ENCODE measurements at regions not wholly inside any gene's neighbourhood (a gene's known extent, or its start where the extent isn't known, plus 50 kb on each side); places are given as distances from the start of the nearest gene placed in this dataset.

DNA sequence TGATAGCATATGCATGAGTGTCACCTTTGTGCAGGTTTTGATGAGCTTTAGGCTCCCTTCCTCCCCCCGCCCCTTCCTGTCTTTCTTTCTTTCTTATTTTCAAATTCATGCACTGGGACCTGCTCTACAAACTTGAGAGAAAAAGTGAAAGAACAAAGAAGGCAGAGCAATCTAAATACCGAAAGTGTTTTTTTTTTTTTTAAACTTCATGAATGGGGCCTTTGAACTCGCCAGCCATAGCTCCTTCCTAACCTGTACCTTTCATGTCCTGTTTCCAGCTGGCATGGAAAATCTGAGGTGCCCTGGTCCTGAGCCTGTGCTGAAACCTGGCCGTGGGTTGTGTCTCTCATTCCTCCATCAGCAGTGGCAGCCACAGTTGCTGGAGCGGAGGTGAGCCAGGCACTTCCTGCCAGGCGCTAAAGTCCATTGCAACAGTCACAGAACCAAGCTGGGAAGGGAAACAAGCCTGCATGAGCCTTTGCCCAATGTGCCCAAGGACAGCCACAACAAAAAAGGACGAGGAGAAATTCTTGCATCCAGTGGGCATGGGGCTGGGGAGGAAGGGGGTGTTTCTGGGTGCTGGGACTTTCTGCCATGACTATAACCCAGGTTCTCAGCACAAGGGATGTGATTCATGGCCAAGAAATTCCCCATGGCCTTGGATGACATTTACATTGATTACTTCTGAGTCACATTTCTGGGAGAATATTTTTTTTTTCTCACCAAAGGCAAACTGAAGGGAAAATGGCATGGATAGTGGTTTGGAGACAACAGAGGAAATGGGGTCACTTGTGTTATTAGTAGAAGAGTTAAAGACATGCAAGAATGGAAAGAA, 102.7 kb downstream of the TMEM30B start:
- FAIRE-seq (peak; percentile 100), DNase-seq (ENCODE audit: low read depth) (peak; percentile 99)
- Mint-ChIP-seq H3K36me3 (ENCODE audit: low read depth, unreplicated experiment) (no peaks in the 10 kb centered on the region), H3K27me3 (ENCODE audit: low read depth, unreplicated experiment) (no peaks in the 10 kb centered on the region), H3K27ac (ENCODE audit: unreplicated experiment) (peak overlapping the region; percentile 98), H3K9me3 (ENCODE audit: unreplicated experiment) (peaks cover under 1% of the 10 kb centered on the region), H3K4me3 (ENCODE audit: unreplicated experiment) (peak overlapping the region; percentile 60), H3K4me1 (ENCODE audit: low read depth, unreplicated experiment) (peaks cover 34% of the 10 kb centered on the region)
- Histone ChIP-seq H3K9me3 (ENCODE audit: insufficient read depth, low read depth, low read length) (peaks cover under 1% of the 10 kb centered on the region), H3K4me2 (ENCODE audit: low read length) (peak overlapping the region; percentile 75), H3K36me3 (ENCODE audit: insufficient read depth, low read length) (no peaks in the 10 kb centered on the region), H3K79me2 (ENCODE audit: insufficient read depth, low read length) (no peaks in the 10 kb centered on the region), H3K4me1 (ENCODE audit: insufficient read depth, low read length) (peaks cover 36% of the 10 kb centered on the region), H2AFZ (ENCODE audit: low read depth, low read length) (peak overlapping the region; percentile 54), H3K4me3 (ENCODE audit: insufficient read depth, low read depth, low read length) (peak overlapping the region; percentile 25), H4K20me1 (ENCODE audit: insufficient read depth, low read length) (no peaks in the 10 kb centered on the region), H3K27ac (ENCODE audit: low read depth, low read length) (peak overlapping the region; percentile 100), H3K9ac (ENCODE audit: low read length) (peak overlapping the region; percentile 83), H3K27me3 (ENCODE audit: insufficient read depth, low read length) (no peaks in the 10 kb centered on the region)
- TF ChIP-seq EZH2 (IDR thresholded peaks at IDR 0.05; ENCODE audit: insufficient read depth, low read length): no peak
- TF ChIP-seq, protein P1, sequence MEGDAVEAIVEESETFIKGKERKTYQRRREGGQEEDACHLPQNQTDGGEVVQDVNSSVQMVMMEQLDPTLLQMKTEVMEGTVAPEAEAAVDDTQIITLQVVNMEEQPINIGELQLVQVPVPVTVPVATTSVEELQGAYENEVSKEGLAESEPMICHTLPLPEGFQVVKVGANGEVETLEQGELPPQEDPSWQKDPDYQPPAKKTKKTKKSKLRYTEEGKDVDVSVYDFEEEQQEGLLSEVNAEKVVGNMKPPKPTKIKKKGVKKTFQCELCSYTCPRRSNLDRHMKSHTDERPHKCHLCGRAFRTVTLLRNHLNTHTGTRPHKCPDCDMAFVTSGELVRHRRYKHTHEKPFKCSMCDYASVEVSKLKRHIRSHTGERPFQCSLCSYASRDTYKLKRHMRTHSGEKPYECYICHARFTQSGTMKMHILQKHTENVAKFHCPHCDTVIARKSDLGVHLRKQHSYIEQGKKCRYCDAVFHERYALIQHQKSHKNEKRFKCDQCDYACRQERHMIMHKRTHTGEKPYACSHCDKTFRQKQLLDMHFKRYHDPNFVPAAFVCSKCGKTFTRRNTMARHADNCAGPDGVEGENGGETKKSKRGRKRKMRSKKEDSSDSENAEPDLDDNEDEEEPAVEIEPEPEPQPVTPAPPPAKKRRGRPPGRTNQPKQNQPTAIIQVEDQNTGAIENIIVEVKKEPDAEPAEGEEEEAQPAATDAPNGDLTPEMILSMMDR (IDR thresholded peaks at IDR 0.05; ENCODE audit: insufficient read depth, low read depth, low read length): no peak

DNA sequence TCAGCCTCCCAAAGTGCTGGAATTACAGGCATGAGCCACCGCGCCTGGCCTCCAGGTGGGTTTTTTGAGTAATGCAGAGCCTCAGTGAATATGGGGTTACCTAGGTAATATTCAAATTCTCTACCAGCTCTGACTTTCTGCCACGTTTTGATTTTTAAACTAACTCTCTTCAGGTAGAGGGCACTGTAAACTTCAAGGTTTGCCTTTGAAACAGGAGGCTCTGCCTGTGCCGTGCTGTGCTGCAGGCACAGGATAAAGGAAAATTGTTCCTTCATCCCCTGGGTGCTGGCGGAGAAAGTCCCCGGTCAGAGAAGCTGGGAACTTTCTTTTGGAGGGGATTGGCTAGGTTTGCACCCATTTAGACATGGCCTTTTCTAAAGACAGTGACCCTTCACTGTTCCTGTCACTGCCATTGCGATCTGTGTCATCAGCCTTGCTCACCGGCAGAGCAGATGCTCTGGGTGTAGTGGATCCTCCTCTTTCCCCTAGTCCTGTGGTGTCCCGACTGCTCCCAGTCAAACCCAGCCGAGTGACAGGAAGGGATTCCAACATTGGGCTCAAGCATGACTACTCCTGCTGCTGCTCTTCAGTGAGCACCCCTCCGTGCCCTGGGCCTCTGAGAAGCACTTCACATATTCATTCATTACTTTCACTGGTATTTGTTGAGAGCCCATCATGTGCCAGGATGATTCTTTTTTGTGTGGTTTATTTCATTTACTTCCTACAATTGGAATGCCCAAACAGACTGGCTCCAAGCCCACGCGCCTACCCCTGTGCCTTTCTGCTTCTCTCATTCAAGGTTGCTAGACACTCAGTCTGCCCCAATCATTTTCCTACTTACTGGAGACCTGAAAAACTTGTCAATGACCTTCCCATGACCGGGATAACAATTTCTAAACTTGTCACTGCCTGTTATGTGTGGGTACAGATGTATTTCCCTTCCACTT, 103.6 kb downstream of the TMEM30B start:
- no peaks in the 10 kb centered on the region for H3K79me2 ChIP-seq (ENCODE audit: insufficient read depth, low read length)
- Mint-ChIP-seq H3K4me1 (ENCODE audit: low read depth, unreplicated experiment) (peaks cover 34% of the 10 kb centered on the region), H3K9me3 (ENCODE audit: unreplicated experiment) (peaks cover 9% of the 10 kb centered on the region), H3K36me3 (ENCODE audit: low read depth, unreplicated experiment) (no peaks in the 10 kb centered on the region), H3K27me3 (ENCODE audit: low read depth, unreplicated experiment) (no peaks in the 10 kb centered on the region), H3K4me3 (ENCODE audit: unreplicated experiment) (peak overlapping the region; percentile 1), H3K27ac (ENCODE audit: unreplicated experiment) (peak overlapping the region; percentile 98)
- H3K4me3 ChIP-seq (ENCODE audit: insufficient read depth, low read depth, low read length): no peak overlapping the region
- peak overlapping the region; percentile 100 for H3K27ac ChIP-seq (ENCODE audit: low read depth, low read length)
- H3K9me3 ChIP-seq (ENCODE audit: insufficient read depth, low read depth, low read length): peaks cover 3% of the 10 kb centered on the region
- no peak for FAIRE-seq
- H4K20me1 ChIP-seq (ENCODE audit: insufficient read depth, low read length): no peaks in the 10 kb centered on the region
- peaks cover 32% of the 10 kb centered on the region for H3K4me1 ChIP-seq (ENCODE audit: insufficient read depth, low read length)
- H3K9ac ChIP-seq (ENCODE audit: low read length): peak overlapping the region; percentile 83
- no peaks in the 10 kb centered on the region for H3K36me3 ChIP-seq (ENCODE audit: insufficient read depth, low read length)
- H3K4me2 ChIP-seq (ENCODE audit: low read length): peak overlapping the region; percentile 75
- DNase-seq (ENCODE audit: low read depth): peak; percentile 71
- TF ChIP-seq, protein P1 (IDR thresholded peaks at IDR 0.05; ENCODE audit: insufficient read depth, low read depth, low read length): no peak
- TF ChIP-seq EZH2 (IDR thresholded peaks at IDR 0.05; ENCODE audit: insufficient read depth, low read length): no peak
- H2AFZ ChIP-seq (ENCODE audit: low read depth, low read length): peak overlapping the region; percentile 54
- H3K27me3 ChIP-seq (ENCODE audit: insufficient read depth, low read length): no peaks in the 10 kb centered on the region

All from astrocyte (in vitro differentiated cells and primary cell).